Adrenal gland (tissue), 9 donors: ENCODE measurements at regions not wholly inside any gene's neighbourhood (a gene's known extent, or its start where the extent isn't known, plus 50 kb on each side); places are given as distances from the start of the nearest gene placed in this dataset.

Source experiments
- DNase-seq, 7 donors: peaks; one replicate each; pipeline ENCODE4 v3.0.0-alpha.2; 2019 to 2020
- H3K27ac ChIP-seq, 5 donors: fragments of 200-600 bp; sonication (generic) in 4 of 5; 1 replicate in 3 of 5; 2 replicates in 2 of 5; pipeline versions ENCODE4 v1.5.1 to v1.8.0; 2016 to 2020; ENCODE audit warnings: mild to moderate bottlenecking in 1 of 5
- H3K27me3 ChIP-seq: fragments of 200-600 bp; 2 replicates; pipeline ENCODE4 v1.8.0; 2021
- H3K36me3 ChIP-seq, 2 donors: fragments of 200-600 bp; replicated peaks in 1 of 2; 1 replicate in 1 of 2; 2 replicates in 1 of 2; pipeline versions ENCODE4 v1.5.1 to v1.8.0; 2018 to 2022
- H3K4me1 ChIP-seq, 2 donors: fragments of 200-600 bp; replicated peaks in 1 of 2; 1 replicate in 1 of 2; 2 replicates in 1 of 2; pipeline versions ENCODE4 v1.5.1 to v1.8.0; 2018 to 2021
- H3K4me3 ChIP-seq, 4 donors: fragments of 200-600 bp; sonication (generic) in 3 of 4; one replicate each; pipeline ENCODE4 v1.5.1; 2016 to 2018
- H3K9me3 ChIP-seq, 3 donors: fragments of 200-600 bp; sonication (generic) in 1 of 3; replicated peaks in 1 of 3; 1 replicate in 2 of 3; 2 replicates in 1 of 3; pipeline versions ENCODE4 v1.5.1 to v1.8.0; 2016 to 2021
- POLR2A ChIP-seq, 2 donors: fragments of 450-650 bp; IDR thresholded peaks; one replicate each; pipeline ENCODE4 v1.6.1; 2017; ENCODE audit warnings: antibody characterized with exemption in 2 of 2, mild to moderate bottlenecking in 2 of 2, moderate library complexity in 1 of 2
- WGBS, 4 donors: extraction: QIAGEN DNeasy Blood & Tissue Kit in 2 of 4; methylation state at CpG; one replicate each; pipeline versions ENCODE4 v1.1.5 to v1.1.7; 2013 to 2017; 5-methylcytosine and 5-hydroxymethylcytosine counted together
- intact Hi-C, 2 donors: fragments of 100-400 bp; cut with DNase I; formaldehyde crosslinking; loops; one replicate each; pipeline versions ENCODE4 v1.14.1 to v1.15.0; 2022 to 2023
- TF ChIP-seq, protein P1 (sequence below), 6 experiments: fragments of 450-650 bp in 4 of 6; fragments of 200-600 bp in 2 of 6; sonication (generic) in 1 of 6; IDR thresholded peaks; 1 replicate in 5 of 6; 2 replicates in 1 of 6; pipeline versions ENCODE4 v1.5.1 to v1.8.0; 2016 to 2021; ENCODE audit warnings: antibody characterized with exemption in 6 of 6, mild to moderate bottlenecking in 2 of 6, moderate library complexity in 1 of 6
- donor health status: healthy with polysubstance abuse.
- donor health status: Bipolar disorder and iron deficiency.
- donor health status: DM: yes; HTN: yes; CAD: no.
- donor health status: DM: no; HTN: no; CAD: no.
- donor health status: DM: no; HTN: no; CAD: no.

DNA sequence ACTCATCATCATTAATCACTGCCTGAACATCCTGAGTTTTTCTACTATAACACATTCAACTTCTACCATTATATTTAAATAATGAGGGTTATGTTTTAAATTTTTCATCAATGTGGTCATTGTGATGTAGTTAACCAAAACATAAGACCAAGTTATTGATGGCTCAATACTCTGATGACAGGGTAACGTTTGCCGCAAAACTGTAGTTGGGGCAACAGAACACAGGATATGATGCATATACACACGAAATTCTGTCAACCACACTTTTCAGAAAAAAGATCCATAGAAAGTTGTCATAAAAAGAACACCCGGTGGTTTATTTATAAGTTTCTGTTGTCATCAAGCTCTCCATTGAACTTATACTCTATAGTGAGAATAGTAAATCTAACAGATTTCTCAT lies 121.7 kb upstream of the COL11A1 start:
- Histone ChIP-seq H3K4me1 (no peaks in the 10 kb centered on the region), H3K9me3 (no peaks in the 10 kb centered on the region), H3K36me3 (no peaks in the 10 kb centered on the region), H3K27ac (no peak overlapping the region), H3K4me3 (no peak overlapping the region), H3K27me3 (no peaks in the 10 kb centered on the region)
- intact Hi-C loops = no loop called here
- no peak for DNase-seq
- WGBS, 4 donors = 80 to 84% (median 82%) methylated on average over 4 of the region's 4 CpGs
- TF ChIP-seq POLR2A (IDR thresholded peaks at IDR 0.05) = no peak
- TF ChIP-seq, protein P1, sequence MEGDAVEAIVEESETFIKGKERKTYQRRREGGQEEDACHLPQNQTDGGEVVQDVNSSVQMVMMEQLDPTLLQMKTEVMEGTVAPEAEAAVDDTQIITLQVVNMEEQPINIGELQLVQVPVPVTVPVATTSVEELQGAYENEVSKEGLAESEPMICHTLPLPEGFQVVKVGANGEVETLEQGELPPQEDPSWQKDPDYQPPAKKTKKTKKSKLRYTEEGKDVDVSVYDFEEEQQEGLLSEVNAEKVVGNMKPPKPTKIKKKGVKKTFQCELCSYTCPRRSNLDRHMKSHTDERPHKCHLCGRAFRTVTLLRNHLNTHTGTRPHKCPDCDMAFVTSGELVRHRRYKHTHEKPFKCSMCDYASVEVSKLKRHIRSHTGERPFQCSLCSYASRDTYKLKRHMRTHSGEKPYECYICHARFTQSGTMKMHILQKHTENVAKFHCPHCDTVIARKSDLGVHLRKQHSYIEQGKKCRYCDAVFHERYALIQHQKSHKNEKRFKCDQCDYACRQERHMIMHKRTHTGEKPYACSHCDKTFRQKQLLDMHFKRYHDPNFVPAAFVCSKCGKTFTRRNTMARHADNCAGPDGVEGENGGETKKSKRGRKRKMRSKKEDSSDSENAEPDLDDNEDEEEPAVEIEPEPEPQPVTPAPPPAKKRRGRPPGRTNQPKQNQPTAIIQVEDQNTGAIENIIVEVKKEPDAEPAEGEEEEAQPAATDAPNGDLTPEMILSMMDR (IDR thresholded peaks at IDR 0.05) = no peak

DNA sequence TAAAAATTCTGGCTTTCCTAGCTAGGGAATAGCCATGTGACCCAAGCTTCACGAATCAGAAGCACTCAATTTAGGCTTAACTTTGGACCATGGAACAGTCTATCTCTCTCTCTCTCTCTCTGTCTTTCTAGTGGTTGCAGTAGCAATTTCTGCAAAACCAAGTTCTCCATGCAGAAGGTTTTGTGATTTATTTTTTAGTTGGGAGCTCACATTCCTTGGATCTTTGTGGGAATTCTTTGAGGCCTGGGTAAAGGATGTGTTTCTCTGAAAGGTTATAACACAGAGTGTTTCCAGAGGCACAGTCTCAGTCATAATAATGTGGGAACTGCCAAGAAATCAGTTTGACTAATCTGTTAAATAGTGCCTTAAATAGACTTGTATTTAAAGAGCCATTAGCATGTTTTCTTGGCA lies 112.3 kb upstream of the COL11A1 start:
- no peak for TF ChIP-seq POLR2A (IDR thresholded peaks at IDR 0.05)
- TF ChIP-seq, protein P1 (IDR thresholded peaks at IDR 0.05) = no peak
- intact Hi-C loops = no loop called here
- no peaks in the 10 kb centered on the region for H3K9me3 ChIP-seq
- DNase-seq = no peak
- no peak overlapping the region for H3K4me3 ChIP-seq
- H3K27ac ChIP-seq = no peak overlapping the region
- no peaks in the 10 kb centered on the region for H3K36me3 ChIP-seq
- no peaks in the 10 kb centered on the region for H3K4me1 ChIP-seq
- H3K27me3 ChIP-seq = no peaks in the 10 kb centered on the region
- WGBS, 4 donors = 39 to 52% (median 47%) methylated on average over 1 of the region's 1 CpG

DNA sequence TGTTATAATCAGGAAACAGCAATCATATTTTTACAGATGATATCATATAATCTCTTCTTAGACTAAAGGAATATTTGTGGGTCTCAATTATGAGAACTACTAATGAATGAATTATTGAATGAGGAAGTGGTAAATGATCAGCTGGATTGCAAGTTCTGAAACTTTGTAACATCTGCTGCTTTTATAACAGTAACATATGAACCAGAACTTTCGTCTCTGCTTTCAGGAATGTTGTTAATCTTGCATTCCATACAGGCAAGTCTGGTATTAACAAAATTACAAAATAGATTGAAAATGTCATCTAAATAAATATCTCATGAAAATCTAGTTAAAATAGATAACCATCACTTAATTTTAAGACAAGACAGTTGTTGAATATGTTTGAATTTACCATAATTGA lies 110.5 kb upstream of the COL11A1 start:
- no peak for DNase-seq
- Histone ChIP-seq H3K27ac (no peak overlapping the region), H3K27me3 (no peaks in the 10 kb centered on the region), H3K4me3 (no peak overlapping the region), H3K4me1 (no peaks in the 10 kb centered on the region), H3K36me3 (no peaks in the 10 kb centered on the region), H3K9me3 (no peaks in the 10 kb centered on the region)
- intact Hi-C loops = no loop called here
- no peak for TF ChIP-seq POLR2A (IDR thresholded peaks at IDR 0.05)
- TF ChIP-seq, protein P1 (IDR thresholded peaks at IDR 0.05) = no peak
- WGBS, 4 donors = 39 to 63% (median 52%) methylated on average over 1 of the region's 1 CpG

DNA sequence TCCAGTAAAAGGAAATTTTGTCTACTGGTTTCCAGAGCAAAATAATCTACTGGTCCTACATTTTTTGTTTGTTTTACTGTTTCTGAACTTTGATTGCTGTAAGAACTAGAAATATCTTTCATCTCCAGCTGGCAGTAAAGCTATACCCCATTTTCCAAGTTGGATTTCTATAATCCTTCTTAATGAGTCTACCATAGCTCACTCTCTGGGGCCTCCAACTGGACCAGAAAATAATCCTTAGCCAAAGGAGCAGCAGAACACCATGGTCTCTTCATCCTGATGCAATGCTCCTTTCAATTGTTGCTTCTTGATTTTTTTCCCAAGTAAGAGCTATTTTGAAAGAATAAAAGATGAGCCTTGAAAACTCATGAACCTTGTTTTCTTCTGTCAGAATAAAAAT lies 110.0 kb upstream of the COL11A1 start:
- TF ChIP-seq, protein P1 (IDR thresholded peaks at IDR 0.05) = no peak
- no peak for TF ChIP-seq POLR2A (IDR thresholded peaks at IDR 0.05)
- H3K9me3 ChIP-seq = no peaks in the 10 kb centered on the region
- intact Hi-C loops = no loop called here
- no peaks in the 10 kb centered on the region for H3K36me3 ChIP-seq
- H3K27me3 ChIP-seq = no peaks in the 10 kb centered on the region
- no peak overlapping the region for H3K4me3 ChIP-seq
- DNase-seq = no peak
- H3K4me1 ChIP-seq = no peaks in the 10 kb centered on the region
- no peak overlapping the region for H3K27ac ChIP-seq
